ENCODE measurements at regions not wholly inside any gene's neighbourhood (a gene's known extent, or its start where the extent isn't known, plus 50 kb on each side); places are given as distances from the start of the nearest gene placed in this dataset.

- Histone ChIP-seq H3K4me1 (ENCODE audit: insufficient read depth) (no peaks in the 10 kb centered on the region), H3K27ac (no peak overlapping the region), H3K4me3 (no peak overlapping the region), H3K27me3 (no peaks in the 10 kb centered on the region), H3K9me3 (no peaks in the 10 kb centered on the region), H3K36me3 (no peaks in the 10 kb centered on the region)
- WGBS, 3 donors: 42 to 92% (median 89%) methylated on average over 2 of the region's 2 CpGs
- no peak for DNase-seq
- intact Hi-C loops (cut with DNase I): no loop called here
- TF ChIP-seq CTCF (IDR thresholded peaks at IDR 0.05): no peak
- no peak for TF ChIP-seq POLR2A (IDR thresholded peaks at IDR 0.05)
- no peak for TF ChIP-seq EP300 (IDR thresholded peaks at IDR 0.05)
These were observed 332.6 kb upstream of the MANEA start for GRCh38 chr6:95244751-95245150.

GRCh38 chr6:95248499-95248898, 328.8 kb upstream of the MANEA start:
- H3K4me3 ChIP-seq: no peak overlapping the region
- no peaks in the 10 kb centered on the region for H3K9me3 ChIP-seq
- no peaks in the 10 kb centered on the region for H3K27me3 ChIP-seq
- H3K36me3 ChIP-seq: no peaks in the 10 kb centered on the region
- TF ChIP-seq CTCF (IDR thresholded peaks at IDR 0.05) (no peak), EP300 (IDR thresholded peaks at IDR 0.05) (no peak), POLR2A (IDR thresholded peaks at IDR 0.05) (no peak)
- no peak for DNase-seq
- intact Hi-C loops (cut with DNase I): no loop called here
- H3K4me1 ChIP-seq (ENCODE audit: insufficient read depth): no peaks in the 10 kb centered on the region
- H3K27ac ChIP-seq: no peak overlapping the region
- 39 to 80% (median 40%) methylated on average over 4 of the region's 4 CpGs for WGBS, 3 donors

- no peak for TF ChIP-seq POLR2A (IDR thresholded peaks at IDR 0.05)
- no peak for TF ChIP-seq EP300 (IDR thresholded peaks at IDR 0.05)
- TF ChIP-seq CTCF (IDR thresholded peaks at IDR 0.05): no peak
- H3K4me1 ChIP-seq (ENCODE audit: insufficient read depth): no peaks in the 10 kb centered on the region
- H3K27ac ChIP-seq: no peak overlapping the region
- DNase-seq: no peak
- intact Hi-C loops (cut with DNase I): no loop called here
- no peak overlapping the region for H3K4me3 ChIP-seq
- no peaks in the 10 kb centered on the region for H3K9me3 ChIP-seq
- no peaks in the 10 kb centered on the region for H3K36me3 ChIP-seq
- H3K27me3 ChIP-seq: no peaks in the 10 kb centered on the region
These were observed 328.2 kb upstream of the MANEA start for GRCh38 chr6:95249175-95249574.

- H3K27me3 ChIP-seq: no peaks in the 10 kb centered on the region
- 85 to 88% (median 85%) methylated on average over 2 of the region's 2 CpGs for WGBS, 3 donors
- H3K4me3 ChIP-seq: no peak overlapping the region
- no peaks in the 10 kb centered on the region for H3K9me3 ChIP-seq
- no peak for DNase-seq
- TF ChIP-seq CTCF (IDR thresholded peaks at IDR 0.05): no peak
- TF ChIP-seq EP300 (IDR thresholded peaks at IDR 0.05): no peak
- no peak for TF ChIP-seq POLR2A (IDR thresholded peaks at IDR 0.05)
- intact Hi-C loops (cut with DNase I): no loop called here
- no peaks in the 10 kb centered on the region for H3K36me3 ChIP-seq
- no peaks in the 10 kb centered on the region for H3K4me1 ChIP-seq (ENCODE audit: insufficient read depth)
- no peak overlapping the region for H3K27ac ChIP-seq
These were observed 327.7 kb upstream of the MANEA start for GRCh38 chr6:95249661-95250060.

- DNase-seq: no peak
- TF ChIP-seq CTCF (IDR thresholded peaks at IDR 0.05) (no peak), EP300 (IDR thresholded peaks at IDR 0.05) (no peak), POLR2A (IDR thresholded peaks at IDR 0.05) (no peak)
- no peak overlapping the region for H3K27ac ChIP-seq
- WGBS, 3 donors: 0 to 93% (median 0%) methylated on average over 1 of the region's 1 CpG
- intact Hi-C loops (cut with DNase I): no loop called here
- H3K4me3 ChIP-seq: no peak overlapping the region
- H3K4me1 ChIP-seq (ENCODE audit: insufficient read depth): no peaks in the 10 kb centered on the region
- no peaks in the 10 kb centered on the region for H3K27me3 ChIP-seq
- H3K9me3 ChIP-seq: no peaks in the 10 kb centered on the region
- H3K36me3 ChIP-seq: no peaks in the 10 kb centered on the region
These were observed 313.5 kb upstream of the MANEA start for GRCh38 chr6:95263840-95264239.

Data from ovary (tissue), 7 donors.